GM23338 (cell line): ENCODE measurements at regions not wholly inside any gene's neighbourhood (a gene's known extent, or its start where the extent isn't known, plus 50 kb on each side); places are given as distances from the start of the nearest gene placed in this dataset.

Experiments
- ATAC-seq: fragments of 200-7000 bp; cut with Tn5 transposase; 3 replicates; pipeline ENCODE4 v1.9.1; 2020
- DNase-seq: peaks from one replicate; pipeline ENCODE4 v3.0.0-alpha.2; 2015; ENCODE audit warnings: low spot score
- H2AFZ ChIP-seq: fragments of 200-600 bp; sonication (generic); 2 replicates; pipeline ENCODE4 v1.8.0; 2016; ENCODE audit warnings: antibody characterized with exemption, mild to moderate bottlenecking, moderate library complexity
- H3F3A ChIP-seq: fragments of 200-600 bp; sonication (generic); replicated peaks from 2 replicates; pipeline ENCODE4 v1.8.0; 2017; ENCODE audit warnings: antibody characterized with exemption, mixed run types, low read depth
- H3K27ac ChIP-seq: fragments of 200-600 bp; sonication (generic); 2 replicates; pipeline ENCODE4 v1.6.1; 2016; ENCODE audit warnings: low read depth
- H3K27me3 ChIP-seq: fragments of 200-600 bp; sonication (generic); 2 replicates; pipeline ENCODE4 v1.8.0; 2016; ENCODE audit warnings: mild to moderate bottlenecking, mixed run types, moderate library complexity; ENCODE audit not compliant: insufficient read depth
- H3K36me3 ChIP-seq: fragments of 200-600 bp; sonication (generic); 2 replicates; pipeline ENCODE4 v1.8.0; 2016; ENCODE audit warnings: mild to moderate bottlenecking; ENCODE audit not compliant: insufficient read depth
- H3K4me1 ChIP-seq: fragments of 200-600 bp; sonication (generic); 2 replicates; pipeline ENCODE4 v1.8.0; 2016; ENCODE audit warnings: mild to moderate bottlenecking, moderate library complexity; ENCODE audit not compliant: insufficient read depth
- H3K4me2 ChIP-seq: fragments of 200-600 bp; sonication (generic); 2 replicates; pipeline ENCODE4 v1.7.1; 2017; ENCODE audit warnings: mixed run types
- H3K4me3 ChIP-seq: fragments of 200-600 bp; sonication (generic); 2 replicates; pipeline ENCODE4 v1.6.1; 2016; ENCODE audit warnings: mixed run types
- H3K79me2 ChIP-seq: fragments of 200-600 bp; sonication (generic); replicated peaks from 2 replicates; pipeline ENCODE4 v1.8.0; 2017; ENCODE audit warnings: mild to moderate bottlenecking; ENCODE audit not compliant: insufficient read depth
- H3K9me2 ChIP-seq: fragments of 200-600 bp; sonication (generic); 2 replicates; pipeline ENCODE4 v1.8.0; 2017; ENCODE audit not compliant: insufficient read depth
- H4K20me1 ChIP-seq: fragments of 200-600 bp; sonication (generic); replicated peaks from 2 replicates; pipeline ENCODE4 v1.8.0; 2017; ENCODE audit warnings: mild to moderate bottlenecking; ENCODE audit not compliant: insufficient read depth
- H3K27ac Mint-ChIP-seq: 2 replicates; pipeline ENCODE4 v1.8.0; 2020; ENCODE audit warnings: inconsistent platforms, mild to moderate bottlenecking, moderate library complexity, mixed read lengths
- H3K27me3 Mint-ChIP-seq: 3 replicates; pipeline ENCODE4 v1.8.0; 2022; ENCODE audit warnings: low read depth, mild to moderate bottlenecking, moderate library complexity, mixed read lengths, inconsistent platforms; ENCODE audit not compliant: insufficient read depth, poor library complexity
- H3K36me3 Mint-ChIP-seq: 3 replicates; pipeline ENCODE4 v1.8.0; 2021; ENCODE audit warnings: low read depth, mild to moderate bottlenecking, inconsistent platforms, moderate library complexity, mixed read lengths
- H3K4me1 Mint-ChIP-seq: 3 replicates; pipeline ENCODE4 v1.8.0; 2020; ENCODE audit warnings: mild to moderate bottlenecking, inconsistent platforms, mixed read lengths
- H3K4me3 Mint-ChIP-seq: 3 replicates; pipeline ENCODE4 v1.8.0; 2021; ENCODE audit warnings: moderate library complexity, mild to moderate bottlenecking, inconsistent platforms, mixed read lengths
- H3K9me3 Mint-ChIP-seq: 3 replicates; pipeline ENCODE4 v1.8.0; 2020; ENCODE audit warnings: moderate library complexity, mild to moderate bottlenecking, inconsistent platforms, mixed read lengths
- CREB1 ChIP-seq: fragments of 250-450 bp; sonication (Bioruptor Pico); IDR thresholded peaks from 2 replicates; pipeline ENCODE4 v1.5.0; 2020; ENCODE audit warnings: low read depth, mild to moderate bottlenecking, moderate library complexity
- CTCF ChIP-seq, 2 experiments: fragments of 200-600 bp in 1 of 2; sonication (generic) in 1 of 2; conservative IDR thresholded peaks; 2 replicates each; pipeline versions ENCODE4 v1.5.1 to v1.6.1; 2016 to 2017; ENCODE audit warnings: antibody characterized with exemption in 2 of 2, low read depth in 2 of 2, mild to moderate bottlenecking in 2 of 2, moderate library complexity in 1 of 2
- EZH2 ChIP-seq: fragments of 200-600 bp; sonication (generic); IDR thresholded peaks from one replicate; pipeline ENCODE4 v1.8.0; 2017; ENCODE audit warnings: antibody characterized with exemption, mild to moderate bottlenecking, low read depth; ENCODE audit not compliant: unreplicated experiment
- JUNB ChIP-seq: IDR thresholded peaks from one replicate; pipeline ENCODE4 v1.6.1; 2016; ENCODE audit warnings: antibody characterized with exemption; ENCODE audit not compliant: unreplicated experiment
- NANOG ChIP-seq: IDR thresholded peaks from 2 replicates; pipeline ENCODE4 v1.6.1; 2016; ENCODE audit warnings: antibody characterized with exemption, borderline replicate concordance
- POLR2AphosphoS5 ChIP-seq: IDR thresholded peaks from 2 replicates; pipeline ENCODE4 v1.6.1; 2016; ENCODE audit warnings: antibody characterized with exemption, low read depth
- STAT1 ChIP-seq: IDR thresholded peaks from one replicate; pipeline ENCODE4 v1.6.1; 2016; ENCODE audit warnings: antibody characterized with exemption; ENCODE audit not compliant: unreplicated experiment
- ZNF114 ChIP-seq: fragments of 250-450 bp; sonication (Bioruptor Pico); IDR thresholded peaks from 2 replicates; pipeline ENCODE4 v1.5.0; 2020; ENCODE audit warnings: mild to moderate bottlenecking, moderate library complexity
- ZNF331 ChIP-seq: fragments of 250-450 bp; sonication (Bioruptor Pico); IDR thresholded peaks from 2 replicates; pipeline ENCODE4 v1.5.0; 2020; ENCODE audit warnings: low read depth, mild to moderate bottlenecking, moderate library complexity
- ZNF462 ChIP-seq: fragments of 250-450 bp; sonication (Bioruptor Pico); IDR thresholded peaks from 2 replicates; pipeline ENCODE4 v1.5.0; 2020; ENCODE audit warnings: mild to moderate bottlenecking, moderate library complexity
- TF ChIP-seq, protein P1 (sequence below): IDR thresholded peaks from 2 replicates; pipeline ENCODE4 v1.6.1; 2016; ENCODE audit warnings: antibody characterized with exemption

GRCh38 chr6:10331334-10331968 lies 83.4 kb downstream of the TFAP2A start:
- Histone ChIP-seq H3K4me2 (no peak overlapping the region), H3K27ac (no peak overlapping the region), H3K79me2 (no peaks in the 10 kb centered on the region), H3K4me3 (no peak overlapping the region), H3F3A (no peaks in the 10 kb centered on the region), H3K4me1 (no peaks in the 10 kb centered on the region), H2AFZ (0 out of 2 replicates have a peak overlapping the region, but pooled peaks have one; percentile 23), H4K20me1 (no peaks in the 10 kb centered on the region), H3K36me3 (no peaks in the 10 kb centered on the region), H3K9me2 (no peaks in the 10 kb centered on the region), H3K27me3 (no peaks in the 10 kb centered on the region)
- Mint-ChIP-seq H3K36me3 (no peaks in the 10 kb centered on the region), H3K4me3 (no peak overlapping the region), H3K4me1 (peaks cover 2% of the 10 kb centered on the region; the same call in 1 of the 3 replicates), H3K27ac (no peak overlapping the region), H3K27me3 (peaks cover 3% of the 10 kb centered on the region), H3K9me3 (no peaks in the 10 kb centered on the region)
- TF ChIP-seq ZNF462 (no peak), EZH2 (no peak), ZNF331 (CRISPR knock-in tag) (no peak), POLR2AphosphoS5 (no peak), STAT1 (no peak), CTCF (conservative IDR thresholded peaks at IDR 0.05; ENCODE audit: low read depth in 2 of 2) (no peak), JUNB (no peak), CREB1 (CRISPR knock-in tag) (no peak), NANOG (no peak), ZNF114 (no peak)
- TF ChIP-seq, protein P1, sequence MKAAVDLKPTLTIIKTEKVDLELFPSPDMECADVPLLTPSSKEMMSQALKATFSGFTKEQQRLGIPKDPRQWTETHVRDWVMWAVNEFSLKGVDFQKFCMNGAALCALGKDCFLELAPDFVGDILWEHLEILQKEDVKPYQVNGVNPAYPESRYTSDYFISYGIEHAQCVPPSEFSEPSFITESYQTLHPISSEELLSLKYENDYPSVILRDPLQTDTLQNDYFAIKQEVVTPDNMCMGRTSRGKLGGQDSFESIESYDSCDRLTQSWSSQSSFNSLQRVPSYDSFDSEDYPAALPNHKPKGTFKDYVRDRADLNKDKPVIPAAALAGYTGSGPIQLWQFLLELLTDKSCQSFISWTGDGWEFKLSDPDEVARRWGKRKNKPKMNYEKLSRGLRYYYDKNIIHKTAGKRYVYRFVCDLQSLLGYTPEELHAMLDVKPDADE, result no peak
- DNase-seq (no peak), ATAC-seq (no peak)
